Heart left ventricle (tissue), 16 donors: ENCODE measurements at regions not wholly inside any gene's neighbourhood (a gene's known extent, or its start where the extent isn't known, plus 50 kb on each side); places are given as distances from the start of the nearest gene placed in this dataset.

Experiments
- ATAC-seq, 4 donors: fragments of 200-7000 bp; cut with Tn5 transposase; one replicate each; pipeline ENCODE4 v1.9.1; 2020 to 2022; ENCODE audit warnings: moderate library complexity in 4 of 4, mild to moderate bottlenecking in 3 of 4, moderate number of reproducible peaks in 1 of 4
- DNase-seq, 5 donors: peaks; one replicate each; pipeline ENCODE4 v3.0.0-alpha.2; 2020
- H3K27ac ChIP-seq, 12 donors: fragments of 200-600 bp; sonication (generic) in 4 of 12; one replicate each; pipeline versions ENCODE4 v1.5.0 to v1.8.0; 2016 to 2022; ENCODE audit warnings: mild to moderate bottlenecking in 2 of 12
- H3K27me3 ChIP-seq, 9 donors: fragments of 200-600 bp; sonication (generic) in 2 of 9; one replicate each; pipeline versions ENCODE4 v1.5.1 to v1.8.0; 2016 to 2022; ENCODE audit warnings: mild to moderate bottlenecking in 3 of 9
- H3K36me3 ChIP-seq, 9 donors: fragments of 200-600 bp; sonication (generic) in 2 of 9; one replicate each; pipeline versions ENCODE4 v1.5.0 to v1.8.0; 2018 to 2022; ENCODE audit warnings: mild to moderate bottlenecking in 2 of 9
- H3K4me1 ChIP-seq, 12 donors: fragments of 200-600 bp; sonication (generic) in 4 of 12; one replicate each; pipeline versions ENCODE4 v1.5.0 to v1.8.0; 2016 to 2022; ENCODE audit warnings: mild to moderate bottlenecking in 3 of 12
- H3K4me3 ChIP-seq, 12 donors: fragments of 200-600 bp; sonication (generic) in 4 of 12; one replicate each; pipeline versions ENCODE4 v1.5.0 to v1.8.0; 2017 to 2022; ENCODE audit warnings: mild to moderate bottlenecking in 9 of 12, moderate library complexity in 4 of 12
- H3K9me3 ChIP-seq, 12 donors: fragments of 200-600 bp; sonication (generic) in 4 of 12; one replicate each; pipeline versions ENCODE4 v1.5.0 to v1.8.0; 2016 to 2022; ENCODE audit warnings: mild to moderate bottlenecking in 1 of 12
- POLR2A ChIP-seq, 2 donors: fragments of 450-650 bp; IDR thresholded peaks; one replicate each; pipeline ENCODE4 v1.6.1; 2017; ENCODE audit warnings: antibody characterized with exemption in 2 of 2, mild to moderate bottlenecking in 2 of 2, moderate library complexity in 2 of 2
- WGBS, 4 donors: extraction: QIAGEN DNeasy Blood & Tissue Kit in 2 of 4; methylation state at CpG; one replicate each; pipeline versions ENCODE4 v1.1.5 to v1.1.7; 2013 to 2018; 5-methylcytosine and 5-hydroxymethylcytosine counted together
- intact Hi-C, 10 donors: fragments of 100-400 bp; cut with DNase I; formaldehyde crosslinking; loops; one replicate each; pipeline versions ENCODE4 v1.11.1 to v1.14.2; 2022
- TF ChIP-seq, protein P1 (sequence below), 12 donors: fragments of 200-600 bp; sonication (generic) in 4 of 12; IDR thresholded peaks; one replicate each; pipeline versions ENCODE4 v1.5.0 to v1.8.0; 2018 to 2022; ENCODE audit warnings: antibody characterized with exemption in 12 of 12, mild to moderate bottlenecking in 5 of 12
- donor health status: ischemic (EF 13 %, LVEDD 7.1; RV severe dilation, severe dysfunction).
- donor health status: healthy with polysubstance abuse.
- donor health status: DM: no; HTN: yes; CAD: no.
- donor health status: DM: no; HTN: no; CAD: no.
- donor health status: ischemic (EF 25% LVEDD 6.9; RV normal size, moderate dysfunction).
- donor health status: ischemic (EF 25% LVEDD 5.7; RV mildly dilated, moderate dysfunction).
- donor health status: healthy.
- donor health status: DM: yes; HTN: yes; CAD: no.
- donor health status: ischemic (EF 35%, LVEDD 5.7; RV mildly dilated, moderate dysfunction).
- donor health status: nonischemic (EF 11% LVEDD 7.7; RV severe dilation, severe dysfunction).
- donor health status: DM: yes; HTN: yes; CAD: no.
- donor health status: PGD.
- donor health status: ischemic (EF 29% LVEDD 5.4; RV normal size, mild dysfunction).
- donor health status: nonischemic (EF 23%, LVEDD 6.1; RV moderate dilation, normal function).

DNA sequence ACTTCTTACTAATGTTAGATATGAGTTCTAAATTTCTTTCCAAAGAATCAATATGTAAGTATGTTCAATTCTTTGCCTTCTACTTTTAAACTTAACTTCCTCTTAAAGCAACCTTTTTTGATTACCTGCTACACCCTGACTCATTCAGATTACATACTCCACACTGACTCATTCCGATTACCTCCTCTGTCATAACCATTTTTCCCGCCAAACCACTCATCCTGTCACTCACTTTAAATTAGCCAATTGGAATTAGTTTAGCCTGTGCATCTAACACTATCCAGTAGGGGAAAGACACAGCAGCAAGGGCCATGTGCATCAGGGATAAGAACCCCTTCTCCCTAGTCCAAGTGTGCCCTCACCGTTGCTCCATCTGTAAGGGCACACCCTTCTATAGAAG lies 815.5 kb downstream of the BRINP3 start:
- WGBS, 4 donors, result 75 to 89% (median 81%) methylated on average over 3 of the region's 3 CpGs
- no peak for ATAC-seq
- H3K27me3 ChIP-seq, result no peaks in the 10 kb centered on the region
- DNase-seq, result no peak
- no peak overlapping the region for H3K4me3 ChIP-seq
- H3K27ac ChIP-seq, result no peak overlapping the region
- H3K4me1 ChIP-seq, result no peaks in the 10 kb centered on the region
- intact Hi-C loops, result no loop called here
- TF ChIP-seq POLR2A (IDR thresholded peaks at IDR 0.05), result no peak
- TF ChIP-seq, protein P1, sequence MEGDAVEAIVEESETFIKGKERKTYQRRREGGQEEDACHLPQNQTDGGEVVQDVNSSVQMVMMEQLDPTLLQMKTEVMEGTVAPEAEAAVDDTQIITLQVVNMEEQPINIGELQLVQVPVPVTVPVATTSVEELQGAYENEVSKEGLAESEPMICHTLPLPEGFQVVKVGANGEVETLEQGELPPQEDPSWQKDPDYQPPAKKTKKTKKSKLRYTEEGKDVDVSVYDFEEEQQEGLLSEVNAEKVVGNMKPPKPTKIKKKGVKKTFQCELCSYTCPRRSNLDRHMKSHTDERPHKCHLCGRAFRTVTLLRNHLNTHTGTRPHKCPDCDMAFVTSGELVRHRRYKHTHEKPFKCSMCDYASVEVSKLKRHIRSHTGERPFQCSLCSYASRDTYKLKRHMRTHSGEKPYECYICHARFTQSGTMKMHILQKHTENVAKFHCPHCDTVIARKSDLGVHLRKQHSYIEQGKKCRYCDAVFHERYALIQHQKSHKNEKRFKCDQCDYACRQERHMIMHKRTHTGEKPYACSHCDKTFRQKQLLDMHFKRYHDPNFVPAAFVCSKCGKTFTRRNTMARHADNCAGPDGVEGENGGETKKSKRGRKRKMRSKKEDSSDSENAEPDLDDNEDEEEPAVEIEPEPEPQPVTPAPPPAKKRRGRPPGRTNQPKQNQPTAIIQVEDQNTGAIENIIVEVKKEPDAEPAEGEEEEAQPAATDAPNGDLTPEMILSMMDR (IDR thresholded peaks at IDR 0.05), result no peak
- no peaks in the 10 kb centered on the region for H3K9me3 ChIP-seq
- H3K36me3 ChIP-seq, result no peaks in the 10 kb centered on the region

DNA sequence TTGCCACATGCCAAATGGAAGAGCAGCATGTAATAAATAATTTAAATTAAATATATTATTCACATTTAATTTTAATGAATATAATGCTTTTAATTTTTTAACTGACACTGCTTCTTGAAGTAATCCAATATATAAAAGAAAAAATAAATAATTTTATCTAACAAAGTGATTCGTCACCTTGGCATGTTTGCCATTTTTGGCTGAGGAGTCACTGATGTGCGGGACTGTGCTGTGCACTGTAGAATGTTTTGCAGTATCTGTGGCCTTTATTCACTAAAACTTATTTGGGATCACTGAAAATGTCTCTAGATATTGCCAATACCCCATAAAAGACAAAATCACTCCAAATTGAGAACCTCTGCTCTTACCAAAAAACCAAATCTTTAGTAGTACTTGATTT lies 807.8 kb downstream of the BRINP3 start:
- ATAC-seq (no peak), DNase-seq (no peak)
- Histone ChIP-seq H3K9me3 (peaks cover 0 to 9% (median 0%) of the 10 kb centered on the region in 12 donors), H3K27me3 (no peaks in the 10 kb centered on the region), H3K4me1 (no peaks in the 10 kb centered on the region), H3K36me3 (no peaks in the 10 kb centered on the region), H3K4me3 (no peak overlapping the region), H3K27ac (no peak overlapping the region)
- intact Hi-C loops, result no loop called here
- no peak for TF ChIP-seq POLR2A (IDR thresholded peaks at IDR 0.05)
- TF ChIP-seq, protein P1 (IDR thresholded peaks at IDR 0.05), result no peak
- 81 to 92% (median 87%) methylated on average over 2 of the region's 2 CpGs for WGBS, 4 donors

GRCh38 chr1:189673217-189673616 lies 804.4 kb downstream of the BRINP3 start:
- H3K27me3 ChIP-seq, result no peaks in the 10 kb centered on the region
- H3K27ac ChIP-seq, result no peak overlapping the region
- intact Hi-C loops, result no loop called here
- no peaks in the 10 kb centered on the region for H3K4me1 ChIP-seq
- ATAC-seq (no peak), DNase-seq (no peak)
- 28 to 35% (median 30%) methylated on average over 2 of the region's 2 CpGs for WGBS, 4 donors
- no peaks in the 10 kb centered on the region for H3K36me3 ChIP-seq
- TF ChIP-seq, protein P1 (IDR thresholded peaks at IDR 0.05), result no peak
- no peak for TF ChIP-seq POLR2A (IDR thresholded peaks at IDR 0.05)
- H3K4me3 ChIP-seq, result no peak overlapping the region
- H3K9me3 ChIP-seq, result peaks cover 0 to 8% (median 0%) of the 10 kb centered on the region in 12 donors

GRCh38 chr1:189675712-189676244 lies 801.9 kb downstream of the BRINP3 start:
- Histone ChIP-seq H3K27me3 (no peaks in the 10 kb centered on the region), H3K36me3 (no peaks in the 10 kb centered on the region), H3K4me3 (no peak overlapping the region), H3K4me1 (no peaks in the 10 kb centered on the region), H3K27ac (no peak overlapping the region), H3K9me3 (no peaks in the 10 kb centered on the region)
- DNase-seq (no peak), ATAC-seq (no peak)
- 42 to 55% (median 52%) methylated on average over 6 of the region's 6 CpGs for WGBS, 4 donors
- intact Hi-C loops, result no loop called here
- TF ChIP-seq POLR2A (IDR thresholded peaks at IDR 0.05), result no peak
- TF ChIP-seq, protein P1 (IDR thresholded peaks at IDR 0.05), result no peak
